ENCODE measurements at regions not wholly inside any gene's neighbourhood (a gene's known extent, or its start where the extent isn't known, plus 50 kb on each side); places are given as distances from the start of the nearest gene placed in this dataset.

GRCh38 chr13:112175162-112176075 lies 108.5 kb downstream of the SOX1 start:
- WGBS, 2 experiments (ENCODE audit: extremely low coverage in 1 of 2, insufficient coverage in 1 of 2, insufficient read length in 1 of 2, insufficient replicate concordance in 2 of 2, low coverage in 1 of 2, low lambda C conversion rate in 2 of 2, missing lambda C conversion rate in 1 of 2): 89% methylated on average over 20 of the region's 25 CpGs; no CpG with 5 or more reads in 1 of the 2 experiments
- Histone ChIP-seq H2BK20ac (ENCODE audit: low read length) (no peak overlapping the region), H4K20me1 (replicated peaks in 1 of 2; ENCODE audit: control insufficient read depth in 1 of 2, insufficient read depth in 2 of 2, low read length in 2 of 2) (no peaks in the 10 kb centered on the region), H3K4me1 (replicated peaks in 1 of 4; ENCODE audit: control insufficient read depth in 3 of 4, insufficient read depth in 4 of 4, low read length in 3 of 4) (no peaks in the 10 kb centered on the region), H3K56ac (replicated peaks; ENCODE audit: insufficient read length, low read depth, low read length) (no peak overlapping the region), H2BK15ac (ENCODE audit: low read length) (no peak overlapping the region), H3K4me2 (ENCODE audit: insufficient read depth in 1 of 2, low read depth in 2 of 2, low read length in 2 of 2) (no peak overlapping the region), H3K4ac (replicated peaks; ENCODE audit: insufficient read length, low read depth, low read length) (no peak overlapping the region), H2BK12ac (ENCODE audit: low read depth, low read length) (no peak overlapping the region; the same call in 1 of the 2 replicates), H3K79me2 (ENCODE audit: control insufficient read depth in 1 of 2, insufficient read depth in 2 of 2, low read length in 2 of 2) (no peaks in the 10 kb centered on the region), H3K4me3 (ENCODE audit: extremely low read depth in 1 of 4, insufficient read depth in 2 of 4, low read depth in 3 of 4, low read length in 4 of 4) (no peak overlapping the region), H3K79me1 (ENCODE audit: low read depth, low read length) (no peaks in the 10 kb centered on the region), H4K8ac (ENCODE audit: extremely low read depth, insufficient read depth, low read length) (no peak overlapping the region), H2BK5ac (ENCODE audit: low read depth, low read length) (no peak overlapping the region), H3K23me2 (ENCODE audit: low read depth, low read length) (no peaks in the 10 kb centered on the region), H3K18ac (ENCODE audit: extremely low read depth, low read length) (no peak overlapping the region), H3K27ac (ENCODE audit: low read depth, low read length) (no peak overlapping the region), H3K27me3 (replicated peaks in 1 of 4; ENCODE audit: control insufficient read depth in 3 of 4, extremely low read depth in 1 of 4, insufficient read depth in 3 of 4, low read length in 3 of 4) (0 out of 7 replicates have a peak, but pooled peaks cover 0 to 2% (median 0%) of the 10 kb centered on the region in 4 experiments), H3K36me3 (ENCODE audit: control insufficient read depth in 2 of 4, insufficient read depth in 4 of 4, low read length in 3 of 4) (no peaks in the 10 kb centered on the region), H3K9me3 (ENCODE audit: insufficient read depth in 2 of 2, low read depth in 1 of 2, low read length in 1 of 2) (peaks cover 0 to 7% of the 10 kb centered on the region in 2 experiments; a peak in 2 of 4 replicates), H2AK5ac (ENCODE audit: low read depth, low read length) (no peak overlapping the region), H3K9ac (replicated peaks in 1 of 4; ENCODE audit: extremely low read depth in 1 of 4, low read depth in 3 of 4, low read length in 3 of 4) (no peak overlapping the region), H2AFZ (ENCODE audit: low read length) (no peak overlapping the region), H4K5ac (ENCODE audit: insufficient read length, low read depth, low read length) (no peak overlapping the region), H2BK120ac (replicated peaks; ENCODE audit: low read depth, low read length) (no peak overlapping the region), H3K23ac (ENCODE audit: insufficient read length) (no peak overlapping the region), H3K14ac (ENCODE audit: insufficient read length) (no peak overlapping the region), H4K91ac (replicated peaks; ENCODE audit: insufficient read length, low read length) (no peak overlapping the region)
- FAIRE-seq (no peak), DNase-seq (ENCODE audit: low read depth in 1 of 2, low spot score in 2 of 2) (no peak)
- CTCF ChIA-PET (ENCODE audit: partially characterized antibody): no interaction called here
- TF ChIP-seq HDAC2 (IDR thresholded peaks at IDR 0.05; ENCODE audit: borderline replicate concordance in 1 of 2, low read depth in 2 of 2, low read length in 2 of 2) (no peak), SP1 (IDR thresholded peaks at IDR 0.05; ENCODE audit: low read depth, low read length) (no peak), PHF8 (conservative IDR thresholded peaks at IDR 0.05; ENCODE audit: low read depth, low read length) (no peak), CTBP2 (IDR thresholded peaks at IDR 0.05; ENCODE audit: borderline replicate concordance, insufficient read depth, insufficient read length, low read length) (no peak)
- POLR2A ChIA-PET (ENCODE audit: partially characterized antibody): no interaction called here
